Vagina (tissue), 2 donors: ENCODE measurements at regions not wholly inside any gene's neighbourhood (a gene's known extent, or its start where the extent isn't known, plus 50 kb on each side); places are given as distances from the start of the nearest gene placed in this dataset.
"Not testable (repeated sequence)": the region's sequence is repeated elsewhere in the genome, so short reads cannot be mapped to it uniquely, and the experiment has no call there.

Experiments used
- DNase-seq, 2 donors: peaks; one replicate each; pipeline ENCODE4 v3.0.0-alpha.2; 2017; ENCODE audit errors: extremely low spot score in 2 of 2
- H3K27ac ChIP-seq: fragments of 200-600 bp; sonication (generic); one replicate; pipeline ENCODE4 v1.5.1; 2019
- H3K27me3 ChIP-seq: fragments of 200-600 bp; sonication (generic); one replicate; pipeline ENCODE4 v1.5.1; 2019
- H3K36me3 ChIP-seq, 2 donors: fragments of 200-600 bp; sonication (generic); one replicate each; pipeline ENCODE4 v1.5.1; 2017 to 2019
- H3K4me1 ChIP-seq: fragments of 200-600 bp; sonication (generic); one replicate; pipeline ENCODE4 v1.5.1; 2019
- H3K4me3 ChIP-seq, 2 donors: fragments of 200-600 bp; sonication (generic); 1 replicate in 1 of 2; 2 replicates in 1 of 2; pipeline ENCODE4 v1.5.1; 2016 to 2019
- H3K9me3 ChIP-seq: fragments of 200-600 bp; sonication (generic); one replicate; pipeline ENCODE4 v1.5.1; 2019
- CTCF ChIP-seq, 3 experiments: fragments of 450-650 bp in 2 of 3; fragments of 200-600 bp in 1 of 3; sonication (generic) in 1 of 3; IDR thresholded peaks; one replicate each; pipeline ENCODE4 v1.5.1; 2017 to 2019; ENCODE audit warnings: antibody characterized with exemption in 3 of 3, mild to moderate bottlenecking in 2 of 3, moderate library complexity in 2 of 3
- POLR2A ChIP-seq, 2 donors: fragments of 450-650 bp; IDR thresholded peaks; one replicate each; pipeline ENCODE4 v1.6.1; 2017; ENCODE audit warnings: antibody characterized with exemption in 2 of 2, mild to moderate bottlenecking in 2 of 2, moderate library complexity in 2 of 2
- POLR2AphosphoS5 ChIP-seq, 2 donors: sonication (generic); formaldehyde crosslinking; IDR thresholded peaks; one replicate each; pipeline ENCODE4 v1.9.0; 2017; ENCODE audit warnings: antibody characterized with exemption in 2 of 2, mild to moderate bottlenecking in 2 of 2, low read depth in 1 of 2; ENCODE audit not compliant: insufficient read depth in 1 of 2
- intact Hi-C: fragments of 100-400 bp; cut with DNase I; formaldehyde crosslinking; loops from one replicate; pipeline ENCODE4 v1.15.1; 2023

GRCh38 chr2:126952216-126952615 lies 53.5 kb downstream of the TEX51 start:
- Histone ChIP-seq H3K27ac (no peak overlapping the region), H3K27me3 (no peaks in the 10 kb centered on the region), H3K4me1 (no peaks in the 10 kb centered on the region), H3K4me3 (no peak overlapping the region), H3K36me3 (no peaks in the 10 kb centered on the region), H3K9me3 (no peaks in the 10 kb centered on the region)
- intact Hi-C loops, result no loop called here
- no peak for DNase-seq
- no peak for TF ChIP-seq CTCF (IDR thresholded peaks at IDR 0.05)
- TF ChIP-seq POLR2A (IDR thresholded peaks at IDR 0.05), result no peak
- TF ChIP-seq POLR2AphosphoS5 (IDR thresholded peaks at IDR 0.05; ENCODE audit: insufficient read depth in 1 of 2, low read depth in 1 of 2), result no peak

- Histone ChIP-seq H3K9me3 (no peaks in the 10 kb centered on the region), H3K27ac (no peak overlapping the region), H3K4me1 (no peaks in the 10 kb centered on the region), H3K36me3 (no peaks in the 10 kb centered on the region), H3K4me3 (no peak overlapping the region), H3K27me3 (no peaks in the 10 kb centered on the region)
- no peak for DNase-seq
- TF ChIP-seq CTCF (IDR thresholded peaks at IDR 0.05), result no peak
- TF ChIP-seq POLR2AphosphoS5 (IDR thresholded peaks at IDR 0.05; ENCODE audit: insufficient read depth in 1 of 2, low read depth in 1 of 2), result no peak
- TF ChIP-seq POLR2A (IDR thresholded peaks at IDR 0.05), result no peak
- intact Hi-C loops, result no loop called here
Measured at GRCh38 chr2:126953483-126953882, 54.8 kb downstream of the TEX51 start.

- Histone ChIP-seq H3K27ac (no peak overlapping the region), H3K4me3 (no peak overlapping the region), H3K36me3 (no peaks in the 10 kb centered on the region), H3K9me3 (no peaks in the 10 kb centered on the region), H3K27me3 (no peaks in the 10 kb centered on the region), H3K4me1 (no peaks in the 10 kb centered on the region)
- intact Hi-C loops, result no loop called here
- no peak for DNase-seq
- TF ChIP-seq POLR2A (IDR thresholded peaks at IDR 0.05) (no peak), POLR2AphosphoS5 (IDR thresholded peaks at IDR 0.05; ENCODE audit: insufficient read depth in 1 of 2, low read depth in 1 of 2) (no peak), CTCF (IDR thresholded peaks at IDR 0.05) (no peak)
Measured at GRCh38 chr2:126954831-126955230, 56.1 kb downstream of the TEX51 start.

GRCh38 chr2:126956773-126957172 lies 58.1 kb downstream of the TEX51 start:
- H3K36me3 ChIP-seq, H3K27me3 ChIP-seq, H3K4me3 ChIP-seq, H3K4me1 ChIP-seq, intact Hi-C loops, H3K27ac ChIP-seq, H3K9me3 ChIP-seq, DNase-seq: not testable (repeated sequence)

GRCh38 chr2:126963390-126963789 lies 64.7 kb downstream of the TEX51 start:
- intact Hi-C loops, result no loop called here
- no peak for DNase-seq

More at GRCh38 chr2:126963390-126963789, 64.7 kb downstream of the TEX51 start:
- no peak overlapping the region for H3K4me3 ChIP-seq
- H3K27ac ChIP-seq, result no peak overlapping the region
- no peaks in the 10 kb centered on the region for H3K9me3 ChIP-seq
- TF ChIP-seq CTCF (IDR thresholded peaks at IDR 0.05) (no peak), POLR2AphosphoS5 (IDR thresholded peaks at IDR 0.05; ENCODE audit: insufficient read depth in 1 of 2, low read depth in 1 of 2) (no peak), POLR2A (IDR thresholded peaks at IDR 0.05) (no peak)
- no peaks in the 10 kb centered on the region for H3K36me3 ChIP-seq
- H3K27me3 ChIP-seq, result no peaks in the 10 kb centered on the region
- no peaks in the 10 kb centered on the region for H3K4me1 ChIP-seq
